ENCODE measurements at regions not wholly inside any gene's neighbourhood (a gene's known extent, or its start where the extent isn't known, plus 50 kb on each side); places are given as distances from the start of the nearest gene placed in this dataset.

GRCh38 chr6:153947808-153948447, 91.1 kb upstream of the OPRM1 start:
- Histone ChIP-seq H3K4me1 (no peaks in the 10 kb centered on the region), H3K36me3 (replicated peaks) (no peaks in the 10 kb centered on the region), H3K4me3 (no peak overlapping the region), H3K27me3 (ENCODE audit: low read depth) (peaks cover 3% of the 10 kb centered on the region), H3K9me3 (no peaks in the 10 kb centered on the region)
- in situ Hi-C loops (cut with MboI; ENCODE audit: low sequenced_read_pairs) = no loop called here
- peak in 1 of 2 experiments; percentile 35 for DNase-seq (ENCODE audit: low spot score in 2 of 2)

- no peaks in the 10 kb centered on the region for H3K9me3 ChIP-seq
- H3K36me3 ChIP-seq (replicated peaks) = no peaks in the 10 kb centered on the region
- no peaks in the 10 kb centered on the region; the same call in 1 of the 2 replicates for H3K27me3 ChIP-seq (ENCODE audit: low read depth)
- H3K4me1 ChIP-seq = no peaks in the 10 kb centered on the region
- in situ Hi-C loops (cut with MboI; ENCODE audit: low sequenced_read_pairs) = no loop called here
- no peak overlapping the region for H3K4me3 ChIP-seq
- no peak for DNase-seq (ENCODE audit: low spot score in 2 of 2)
These were observed 94.8 kb upstream of the OPRM1 start for GRCh38 chr6:153944201-153944600.

GRCh38 chr6:153942361-153942760, 96.7 kb upstream of the OPRM1 start:
- in situ Hi-C loops (cut with MboI; ENCODE audit: low sequenced_read_pairs) = no loop called here
- Histone ChIP-seq H3K4me1 (no peaks in the 10 kb centered on the region), H3K36me3 (replicated peaks) (no peaks in the 10 kb centered on the region), H3K9me3 (no peaks in the 10 kb centered on the region), H3K4me3 (no peak overlapping the region), H3K27me3 (ENCODE audit: low read depth) (no peaks in the 10 kb centered on the region)
- DNase-seq (ENCODE audit: low spot score in 2 of 2) = no peak

- Histone ChIP-seq H3K4me1 (no peaks in the 10 kb centered on the region), H3K27me3 (ENCODE audit: low read depth) (no peaks in the 10 kb centered on the region), H3K9me3 (no peaks in the 10 kb centered on the region), H3K4me3 (no peak overlapping the region), H3K36me3 (replicated peaks) (no peaks in the 10 kb centered on the region)
- in situ Hi-C loops (cut with MboI; ENCODE audit: low sequenced_read_pairs) = no loop called here
- no peak for DNase-seq (ENCODE audit: low spot score in 2 of 2)
These were observed 97.3 kb upstream of the OPRM1 start for GRCh38 chr6:153941768-153942167.

- in situ Hi-C loops (cut with MboI; ENCODE audit: low sequenced_read_pairs) = no loop called here
- no peak for DNase-seq (ENCODE audit: low spot score in 2 of 2)
- no peak overlapping the region for H3K4me3 ChIP-seq
- no peaks in the 10 kb centered on the region for H3K36me3 ChIP-seq (replicated peaks)
- H3K9me3 ChIP-seq = no peaks in the 10 kb centered on the region
- H3K4me1 ChIP-seq = no peaks in the 10 kb centered on the region
- no peaks in the 10 kb centered on the region for H3K27me3 ChIP-seq (ENCODE audit: low read depth)
These were observed 100.2 kb upstream of the OPRM1 start for GRCh38 chr6:153938876-153939275.

- no peaks in the 10 kb centered on the region for H3K4me1 ChIP-seq
- H3K27me3 ChIP-seq (ENCODE audit: low read depth) = no peaks in the 10 kb centered on the region
- no peaks in the 10 kb centered on the region for H3K9me3 ChIP-seq
- in situ Hi-C loops (cut with MboI; ENCODE audit: low sequenced_read_pairs) = no loop called here
- H3K4me3 ChIP-seq = no peak overlapping the region
- no peak for DNase-seq (ENCODE audit: low spot score in 2 of 2)
- no peaks in the 10 kb centered on the region for H3K36me3 ChIP-seq (replicated peaks)
These were observed 107.6 kb upstream of the OPRM1 start for GRCh38 chr6:153931431-153931830.

GRCh38 chr6:153927867-153928266, 111.2 kb upstream of the OPRM1 start:
- in situ Hi-C loops (cut with MboI; ENCODE audit: low sequenced_read_pairs) = no loop called here
- no peak for DNase-seq (ENCODE audit: low spot score in 2 of 2)
- H3K4me3 ChIP-seq = no peak overlapping the region

GRCh38 chr6:153898360-153899059, 140.5 kb upstream of the OPRM1 start:
- no peak for DNase-seq (ENCODE audit: low spot score in 2 of 2)
- in situ Hi-C loops (cut with MboI; ENCODE audit: low sequenced_read_pairs) = no loop called here
- no peak overlapping the region for H3K4me3 ChIP-seq
- no peaks in the 10 kb centered on the region for H3K36me3 ChIP-seq (replicated peaks)
- no peaks in the 10 kb centered on the region for H3K4me1 ChIP-seq
- H3K27me3 ChIP-seq (ENCODE audit: low read depth) = peaks cover 3% of the 10 kb centered on the region; the same call in 1 of the 2 replicates
- no peaks in the 10 kb centered on the region for H3K9me3 ChIP-seq

More at GRCh38 chr6:153927867-153928266, 111.2 kb upstream of the OPRM1 start:
- no peaks in the 10 kb centered on the region for H3K9me3 ChIP-seq
- no peaks in the 10 kb centered on the region for H3K36me3 ChIP-seq (replicated peaks)
- H3K4me1 ChIP-seq = no peaks in the 10 kb centered on the region
- no peaks in the 10 kb centered on the region for H3K27me3 ChIP-seq (ENCODE audit: low read depth)

- in situ Hi-C loops (cut with MboI; ENCODE audit: low sequenced_read_pairs) = no loop called here
- Histone ChIP-seq H3K4me1 (no peaks in the 10 kb centered on the region), H3K36me3 (replicated peaks) (no peaks in the 10 kb centered on the region), H3K4me3 (no peak overlapping the region), H3K9me3 (no peaks in the 10 kb centered on the region), H3K27me3 (ENCODE audit: low read depth) (no peaks in the 10 kb centered on the region)
- DNase-seq (ENCODE audit: low spot score in 2 of 2) = no peak
These were observed 156.6 kb upstream of the OPRM1 start for GRCh38 chr6:153882411-153882810.

- no peak overlapping the region for H3K4me3 ChIP-seq
- in situ Hi-C loops (cut with MboI; ENCODE audit: low sequenced_read_pairs) = no loop called here
- H3K36me3 ChIP-seq (replicated peaks) = no peaks in the 10 kb centered on the region
These were observed 165.5 kb upstream of the OPRM1 start for GRCh38 chr6:153873541-153873940.

GRCh38 chr6:153872946-153873345, 166.1 kb upstream of the OPRM1 start:
- Histone ChIP-seq H3K4me1 (no peaks in the 10 kb centered on the region), H3K9me3 (no peaks in the 10 kb centered on the region), H3K4me3 (no peak overlapping the region), H3K27me3 (ENCODE audit: low read depth) (no peaks in the 10 kb centered on the region), H3K36me3 (replicated peaks) (no peaks in the 10 kb centered on the region)
- DNase-seq (ENCODE audit: low spot score in 2 of 2) = no peak
- in situ Hi-C loops (cut with MboI; ENCODE audit: low sequenced_read_pairs) = no loop called here

More at GRCh38 chr6:153873541-153873940, 165.5 kb upstream of the OPRM1 start:
- Histone ChIP-seq H3K9me3 (no peaks in the 10 kb centered on the region), H3K27me3 (ENCODE audit: low read depth) (no peaks in the 10 kb centered on the region), H3K4me1 (no peaks in the 10 kb centered on the region)
- DNase-seq (ENCODE audit: low spot score in 2 of 2) = no peak

- Histone ChIP-seq H3K36me3 (replicated peaks) (no peaks in the 10 kb centered on the region), H3K9me3 (no peaks in the 10 kb centered on the region), H3K4me3 (no peak overlapping the region), H3K27me3 (ENCODE audit: low read depth) (no peaks in the 10 kb centered on the region), H3K4me1 (no peaks in the 10 kb centered on the region)
- DNase-seq (ENCODE audit: low spot score in 2 of 2) = no peak
- in situ Hi-C loops (cut with MboI; ENCODE audit: low sequenced_read_pairs) = no loop called here
These were observed 176.1 kb upstream of the OPRM1 start for GRCh38 chr6:153862927-153863326.

- in situ Hi-C loops (cut with MboI; ENCODE audit: low sequenced_read_pairs) = no loop called here
- Histone ChIP-seq H3K4me1 (no peaks in the 10 kb centered on the region), H3K36me3 (replicated peaks) (no peaks in the 10 kb centered on the region), H3K4me3 (no peak overlapping the region), H3K27me3 (ENCODE audit: low read depth) (no peaks in the 10 kb centered on the region), H3K9me3 (no peaks in the 10 kb centered on the region)
- no peak for DNase-seq (ENCODE audit: low spot score in 2 of 2)
These were observed 176.9 kb upstream of the OPRM1 start for GRCh38 chr6:153862139-153862538.

GRCh38 chr6:153858529-153858928, 180.5 kb upstream of the OPRM1 start:
- H3K27me3 ChIP-seq (ENCODE audit: low read depth) = no peaks in the 10 kb centered on the region
- H3K9me3 ChIP-seq = no peaks in the 10 kb centered on the region
- H3K4me1 ChIP-seq = no peaks in the 10 kb centered on the region
- H3K36me3 ChIP-seq (replicated peaks) = no peaks in the 10 kb centered on the region
- H3K4me3 ChIP-seq = no peak overlapping the region
- DNase-seq (ENCODE audit: low spot score in 2 of 2) = no peak
- in situ Hi-C loops (cut with MboI; ENCODE audit: low sequenced_read_pairs) = no loop called here
